ENCODE measurements at regions not wholly inside any gene's neighbourhood (a gene's known extent, or its start where the extent isn't known, plus 50 kb on each side); places are given as distances from the start of the nearest gene placed in this dataset.

- H3K27ac ChIP-seq (ENCODE audit: low read depth, low read length): no peak overlapping the region
- ChIA-PET CTCF (no interaction called here), RAD21 (ENCODE audit: low non-redundant PET in 1 of 2, low total read pairs in 2 of 2, uncharacterized antibody in 2 of 2, unreplicated experiment in 2 of 2) (no interaction called here), POLR2A (no interaction called here)
- H3K9ac ChIP-seq (ENCODE audit: low read length): no peak overlapping the region
- no peaks in the 10 kb centered on the region for H3K9me3 ChIP-seq (ENCODE audit: control insufficient read depth in 1 of 2, insufficient read depth in 1 of 2, low read depth in 1 of 2, low read length in 2 of 2)
- intact Hi-C loops (cut with micrococcal nuclease): no loop called here
- TF ChIP-seq JUND (IDR thresholded peaks at IDR 0.05) (no peak), ZNF274 (IDR thresholded peaks at IDR 0.05; ENCODE audit: low read depth, low read length) (no peak), EZH2phosphoT487 (IDR thresholded peaks at IDR 0.05; ENCODE audit: borderline replicate concordance) (no peak), POLR2AphosphoS5 (IDR thresholded peaks at IDR 0.05; ENCODE audit: low read depth, low read length) (no peak), YY1 (IDR thresholded peaks at IDR 0.05; ENCODE audit: extremely low read depth, insufficient replicate concordance, low read depth, low read length) (no peak), SIN3A (IDR thresholded peaks at IDR 0.05; ENCODE audit: low read depth) (no peak), CBX3 (IDR thresholded peaks at IDR 0.05; ENCODE audit: low read depth) (no peak), ZFX (IDR thresholded peaks at IDR 0.05) (no peak), RAD21 (IDR thresholded peaks at IDR 0.05; ENCODE audit: low read depth) (no peak), EZH2 (IDR thresholded peaks at IDR 0.05) (no peak), CEBPB (IDR thresholded peaks at IDR 0.05; ENCODE audit: low read depth) (no peak), ELF1 (IDR thresholded peaks at IDR 0.05; ENCODE audit: borderline replicate concordance, low read depth) (no peak), SP1 (IDR thresholded peaks at IDR 0.05; ENCODE audit: low read depth) (no peak), TCF7L2 (IDR thresholded peaks at IDR 0.05; ENCODE audit: borderline replicate concordance, extremely low read depth, insufficient read depth, insufficient read length) (no peak), FOSL1 (IDR thresholded peaks at IDR 0.05; ENCODE audit: low read depth) (no peak)
- TF ChIP-seq, protein P1, sequence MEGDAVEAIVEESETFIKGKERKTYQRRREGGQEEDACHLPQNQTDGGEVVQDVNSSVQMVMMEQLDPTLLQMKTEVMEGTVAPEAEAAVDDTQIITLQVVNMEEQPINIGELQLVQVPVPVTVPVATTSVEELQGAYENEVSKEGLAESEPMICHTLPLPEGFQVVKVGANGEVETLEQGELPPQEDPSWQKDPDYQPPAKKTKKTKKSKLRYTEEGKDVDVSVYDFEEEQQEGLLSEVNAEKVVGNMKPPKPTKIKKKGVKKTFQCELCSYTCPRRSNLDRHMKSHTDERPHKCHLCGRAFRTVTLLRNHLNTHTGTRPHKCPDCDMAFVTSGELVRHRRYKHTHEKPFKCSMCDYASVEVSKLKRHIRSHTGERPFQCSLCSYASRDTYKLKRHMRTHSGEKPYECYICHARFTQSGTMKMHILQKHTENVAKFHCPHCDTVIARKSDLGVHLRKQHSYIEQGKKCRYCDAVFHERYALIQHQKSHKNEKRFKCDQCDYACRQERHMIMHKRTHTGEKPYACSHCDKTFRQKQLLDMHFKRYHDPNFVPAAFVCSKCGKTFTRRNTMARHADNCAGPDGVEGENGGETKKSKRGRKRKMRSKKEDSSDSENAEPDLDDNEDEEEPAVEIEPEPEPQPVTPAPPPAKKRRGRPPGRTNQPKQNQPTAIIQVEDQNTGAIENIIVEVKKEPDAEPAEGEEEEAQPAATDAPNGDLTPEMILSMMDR (IDR thresholded peaks at IDR 0.05 in 2 of 3, conservative IDR thresholded peaks at IDR 0.05 in 1 of 3; ENCODE audit: borderline replicate concordance in 1 of 3, insufficient read depth in 1 of 3, low read depth in 2 of 3, low read length in 2 of 3): no peak
- TF ChIP-seq, protein P2, sequence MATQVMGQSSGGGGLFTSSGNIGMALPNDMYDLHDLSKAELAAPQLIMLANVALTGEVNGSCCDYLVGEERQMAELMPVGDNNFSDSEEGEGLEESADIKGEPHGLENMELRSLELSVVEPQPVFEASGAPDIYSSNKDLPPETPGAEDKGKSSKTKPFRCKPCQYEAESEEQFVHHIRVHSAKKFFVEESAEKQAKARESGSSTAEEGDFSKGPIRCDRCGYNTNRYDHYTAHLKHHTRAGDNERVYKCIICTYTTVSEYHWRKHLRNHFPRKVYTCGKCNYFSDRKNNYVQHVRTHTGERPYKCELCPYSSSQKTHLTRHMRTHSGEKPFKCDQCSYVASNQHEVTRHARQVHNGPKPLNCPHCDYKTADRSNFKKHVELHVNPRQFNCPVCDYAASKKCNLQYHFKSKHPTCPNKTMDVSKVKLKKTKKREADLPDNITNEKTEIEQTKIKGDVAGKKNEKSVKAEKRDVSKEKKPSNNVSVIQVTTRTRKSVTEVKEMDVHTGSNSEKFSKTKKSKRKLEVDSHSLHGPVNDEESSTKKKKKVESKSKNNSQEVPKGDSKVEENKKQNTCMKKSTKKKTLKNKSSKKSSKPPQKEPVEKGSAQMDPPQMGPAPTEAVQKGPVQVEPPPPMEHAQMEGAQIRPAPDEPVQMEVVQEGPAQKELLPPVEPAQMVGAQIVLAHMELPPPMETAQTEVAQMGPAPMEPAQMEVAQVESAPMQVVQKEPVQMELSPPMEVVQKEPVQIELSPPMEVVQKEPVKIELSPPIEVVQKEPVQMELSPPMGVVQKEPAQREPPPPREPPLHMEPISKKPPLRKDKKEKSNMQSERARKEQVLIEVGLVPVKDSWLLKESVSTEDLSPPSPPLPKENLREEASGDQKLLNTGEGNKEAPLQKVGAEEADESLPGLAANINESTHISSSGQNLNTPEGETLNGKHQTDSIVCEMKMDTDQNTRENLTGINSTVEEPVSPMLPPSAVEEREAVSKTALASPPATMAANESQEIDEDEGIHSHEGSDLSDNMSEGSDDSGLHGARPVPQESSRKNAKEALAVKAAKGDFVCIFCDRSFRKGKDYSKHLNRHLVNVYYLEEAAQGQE (IDR thresholded peaks at IDR 0.05; ENCODE audit: low read depth): no peak
- no peak for DNase-seq (ENCODE audit: low read depth, low spot score)
- BruUV-seq (replicated peaks): no TSS peak
- H3K9me2 ChIP-seq (ENCODE audit: insufficient read depth): no peaks in the 10 kb centered on the region
- no peak overlapping the region for H3K4me3 ChIP-seq (replicated peaks in 1 of 2; ENCODE audit: low read depth in 1 of 2, low read length in 2 of 2)
- H3K36me3 ChIP-seq (ENCODE audit: control insufficient read depth in 1 of 2, insufficient read depth in 2 of 2, low read length in 2 of 2): no peaks in the 10 kb centered on the region
- H3K79me2 ChIP-seq (ENCODE audit: insufficient read depth, low read length): no peaks in the 10 kb centered on the region
- H2AFZ ChIP-seq (ENCODE audit: low read depth, low read length, poor library complexity, severe bottlenecking): no peak overlapping the region
- no peaks in the 10 kb centered on the region for H3K4me1 ChIP-seq (ENCODE audit: control insufficient read depth in 1 of 2, insufficient read depth in 2 of 2, low read length in 2 of 2)
- H3K4me2 ChIP-seq (ENCODE audit: low read length): no peak overlapping the region
- no peaks in the 10 kb centered on the region for H3K27me3 ChIP-seq (ENCODE audit: insufficient read depth, low read length)
- no peaks in the 10 kb centered on the region for H4K20me1 ChIP-seq (ENCODE audit: insufficient read depth)
- ATAC-seq: no peak
These were observed 664.7 kb upstream of the FBXO33 start for GRCh38 chr14:40096968-40097367.
